Astrocyte of the hippocampus (primary cell): ENCODE measurements at regions not wholly inside any gene's neighbourhood (a gene's known extent, or its start where the extent isn't known, plus 50 kb on each side); places are given as distances from the start of the nearest gene placed in this dataset.

Source experiments
- DNase-seq: peaks from one replicate; pipeline ENCODE4 v3.0.0; 2011; ENCODE audit warnings: low read depth, low spot score

DNA sequence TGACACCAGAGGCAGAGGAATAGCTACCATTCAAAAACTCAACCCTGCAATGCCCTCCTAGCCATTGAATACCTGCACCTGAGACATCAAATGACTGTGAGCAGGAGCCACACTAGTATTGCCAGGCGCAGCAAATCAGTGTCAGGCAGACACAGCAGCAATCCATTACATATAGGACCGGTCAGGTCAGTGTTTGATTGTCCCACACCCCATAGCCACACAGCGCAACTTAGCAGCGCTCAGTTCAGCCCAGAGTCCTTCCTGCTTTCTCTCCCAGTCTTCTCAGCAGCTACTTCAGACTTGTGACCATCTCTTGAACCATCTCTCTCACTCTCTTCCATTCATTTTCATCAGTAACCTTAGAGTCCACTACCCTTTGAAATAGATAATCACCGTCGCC is 181.6 kb upstream of the GPR12 start:
- DNase-seq, result no peak

DNA sequence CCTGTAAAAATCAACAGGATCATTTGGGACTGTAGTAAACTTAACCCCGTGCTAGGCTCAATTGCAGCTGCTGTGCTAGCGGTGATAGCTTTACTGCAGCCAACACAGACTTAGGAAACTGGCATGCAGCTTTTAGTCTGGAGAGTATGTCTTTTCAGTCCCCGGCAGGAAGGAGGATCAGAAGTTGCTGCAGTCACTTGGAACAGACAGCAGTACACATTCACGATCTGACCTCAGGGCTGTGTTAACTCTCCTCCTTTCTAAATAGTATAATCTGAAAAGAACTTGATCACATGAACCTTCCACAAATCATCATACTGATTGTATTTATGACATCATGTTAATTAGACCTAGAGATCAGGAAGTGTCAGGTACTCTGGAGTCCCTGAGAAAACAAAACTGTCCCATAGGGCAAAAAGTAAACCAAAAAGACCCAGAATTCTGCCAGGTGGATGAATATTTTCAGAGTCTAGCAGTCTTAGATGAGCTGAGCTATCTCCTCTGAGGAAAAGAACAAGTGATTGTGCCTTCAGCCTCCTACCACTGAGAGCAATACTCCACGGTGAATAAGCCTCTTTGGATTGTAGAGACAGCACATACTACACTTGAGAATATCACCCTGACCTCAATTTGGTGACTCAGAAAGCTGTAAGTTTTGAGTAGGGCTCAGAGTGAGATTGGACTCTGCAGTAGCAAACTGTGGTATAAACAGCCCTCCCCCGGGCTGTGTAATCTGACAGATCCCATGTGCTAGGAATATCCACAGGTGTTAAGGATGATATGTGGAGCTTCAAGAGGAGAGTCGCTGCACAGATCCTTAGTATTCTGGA is 181.0 kb upstream of the GPR12 start:
- DNase-seq, result peak; percentile 46

DNA sequence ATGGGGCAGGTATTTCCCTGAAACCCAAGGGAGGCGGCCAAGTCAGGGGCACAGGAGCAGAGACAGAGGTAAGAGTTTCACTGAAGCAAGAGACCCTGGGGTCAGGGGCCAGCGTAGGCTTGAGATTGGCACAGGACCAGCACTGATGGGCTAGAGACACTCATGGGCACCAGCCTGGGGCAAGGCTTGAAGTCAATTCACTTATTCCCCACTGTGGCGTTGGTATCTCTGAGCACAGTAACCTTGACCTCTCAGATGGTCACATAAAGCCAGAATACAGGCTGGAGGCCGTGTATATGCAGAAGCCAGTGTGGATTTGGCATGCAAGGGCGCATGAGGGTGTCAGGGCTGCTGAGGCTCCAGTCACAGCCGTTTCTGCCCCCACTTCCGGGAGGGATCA is 173.5 kb upstream of the GPR12 start:
- no peak for DNase-seq

DNA sequence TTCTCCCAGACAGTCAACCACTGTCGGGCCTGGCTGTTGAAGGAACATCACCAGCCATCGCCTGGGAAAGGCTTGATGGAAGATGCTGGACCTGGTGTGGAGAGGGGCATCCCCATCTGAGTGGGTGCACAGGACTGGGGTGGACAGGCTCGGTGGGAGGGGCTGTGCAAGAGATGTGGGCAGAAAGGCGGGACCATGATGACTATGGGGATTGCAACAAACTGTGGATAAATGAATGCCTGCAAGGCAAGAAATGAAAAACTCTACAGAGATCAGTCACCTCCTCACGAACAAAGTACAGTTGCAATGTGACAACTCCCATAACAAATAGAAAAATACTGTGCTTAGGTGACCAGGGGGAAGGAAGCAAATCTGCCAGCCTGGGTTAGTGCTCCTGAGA is 171.9 kb upstream of the GPR12 start:
- no peak for DNase-seq

DNA sequence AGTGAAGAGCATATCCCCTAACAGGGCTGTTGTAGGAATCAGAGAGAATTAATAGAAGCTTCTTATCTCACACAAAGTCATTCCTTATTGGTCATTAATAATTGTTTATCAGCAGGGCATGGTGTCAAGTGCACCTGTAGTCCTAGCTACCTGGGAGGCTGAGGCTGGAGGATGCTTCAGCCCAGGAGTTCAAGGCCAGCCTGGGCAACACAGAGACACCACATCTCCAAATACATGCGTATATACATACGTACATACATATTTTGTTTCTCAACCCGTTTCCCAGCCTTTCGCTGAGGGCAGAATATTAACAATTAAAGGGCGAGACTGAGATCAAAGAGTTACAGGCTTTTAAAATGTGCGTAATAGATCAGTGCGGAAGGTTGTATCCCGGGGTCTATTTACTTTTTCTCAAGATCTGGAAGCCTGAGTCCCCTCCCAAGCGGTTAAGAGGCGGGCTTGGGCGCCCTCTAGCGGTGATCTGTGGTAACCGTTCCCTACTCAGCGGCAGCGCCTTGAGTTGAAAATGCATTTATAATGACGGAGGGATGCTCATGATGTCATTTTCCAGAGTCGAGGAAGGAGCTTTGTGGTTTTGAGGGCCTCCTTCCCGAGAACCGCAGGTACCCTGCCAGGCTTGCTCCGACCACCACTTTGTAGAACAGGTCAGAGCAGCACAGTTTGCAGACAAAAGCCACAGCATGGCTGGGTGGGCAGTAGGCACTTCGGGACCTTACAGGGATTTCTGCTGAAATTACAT is 169.6 kb upstream of the GPR12 start:
- peak; percentile 87 for DNase-seq

DNA sequence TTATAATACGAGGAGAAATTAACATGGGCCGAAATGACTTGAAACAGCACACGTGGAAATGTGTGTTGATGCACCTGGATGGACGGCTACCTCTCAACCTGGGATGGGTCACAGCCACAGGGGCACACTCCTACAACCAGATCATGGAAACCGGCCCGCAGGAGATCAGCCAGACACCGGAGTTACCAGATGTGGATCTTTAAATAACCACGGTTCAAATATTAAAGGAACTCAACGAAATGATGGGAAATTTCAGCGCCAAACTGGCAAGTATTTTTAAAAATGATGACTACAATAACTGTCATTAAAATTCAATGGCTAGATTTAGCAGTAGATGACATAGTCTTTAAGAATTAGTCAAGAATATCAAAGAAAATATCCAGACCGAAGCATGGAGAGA is 166.9 kb upstream of the GPR12 start:
- DNase-seq, result no peak

DNA sequence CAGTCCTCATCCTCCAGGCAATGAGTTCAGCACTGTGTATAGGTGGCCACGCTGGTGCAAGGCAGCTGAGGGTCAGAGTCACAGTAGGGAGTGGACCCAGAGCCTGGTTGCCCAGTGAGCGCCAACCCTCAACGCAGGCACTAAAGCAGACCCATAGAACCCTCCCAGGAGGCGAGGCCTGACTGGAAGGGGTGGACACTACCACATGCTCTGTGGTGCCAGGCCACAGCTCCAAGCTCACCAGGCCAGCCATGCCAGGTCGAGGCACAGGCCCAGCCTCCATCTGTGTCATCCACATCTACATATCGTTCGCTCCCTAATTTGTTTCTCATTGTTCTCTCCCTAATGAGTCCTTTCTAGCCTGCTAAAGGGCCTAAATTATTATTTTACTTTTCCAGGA is 165.8 kb upstream of the GPR12 start:
- no peak for DNase-seq

DNA sequence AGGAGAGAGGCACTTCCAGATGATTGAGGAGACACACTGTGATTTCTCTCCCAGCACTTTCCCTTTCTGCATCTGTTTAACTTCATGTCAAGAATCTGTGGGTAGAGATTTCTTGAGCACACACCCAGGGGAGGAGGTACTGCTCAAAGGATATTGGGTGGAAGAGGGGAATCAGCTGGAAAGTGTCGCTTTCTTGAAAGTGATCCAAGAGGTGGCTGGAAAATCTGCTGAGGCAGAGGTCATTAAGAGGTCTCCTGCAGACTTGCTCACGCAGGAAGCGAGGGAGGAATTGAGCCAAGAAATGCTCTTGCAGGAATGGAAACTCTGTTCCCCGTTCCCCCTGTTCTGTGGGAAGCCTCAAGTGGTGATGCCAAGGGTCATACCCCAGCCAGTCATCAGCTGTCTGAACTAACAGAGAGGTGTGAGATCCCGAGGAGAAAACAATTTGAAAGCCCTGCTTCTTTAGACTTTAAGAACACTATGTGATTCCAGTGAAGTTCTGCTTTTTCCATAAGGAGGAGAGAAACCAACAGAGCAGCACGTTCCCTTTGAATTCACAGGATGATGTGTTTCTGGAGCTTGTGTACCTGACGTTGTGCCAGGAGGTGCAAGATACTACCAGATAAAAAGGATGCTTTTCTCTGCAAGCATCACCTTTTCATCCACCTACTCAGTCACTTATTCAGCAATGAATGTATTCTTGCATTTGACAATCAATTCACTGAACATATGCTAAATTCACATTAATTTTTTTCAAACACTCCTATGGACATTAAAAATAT is 163.4 kb upstream of the GPR12 start:
- DNase-seq, result peak; percentile 69

DNA sequence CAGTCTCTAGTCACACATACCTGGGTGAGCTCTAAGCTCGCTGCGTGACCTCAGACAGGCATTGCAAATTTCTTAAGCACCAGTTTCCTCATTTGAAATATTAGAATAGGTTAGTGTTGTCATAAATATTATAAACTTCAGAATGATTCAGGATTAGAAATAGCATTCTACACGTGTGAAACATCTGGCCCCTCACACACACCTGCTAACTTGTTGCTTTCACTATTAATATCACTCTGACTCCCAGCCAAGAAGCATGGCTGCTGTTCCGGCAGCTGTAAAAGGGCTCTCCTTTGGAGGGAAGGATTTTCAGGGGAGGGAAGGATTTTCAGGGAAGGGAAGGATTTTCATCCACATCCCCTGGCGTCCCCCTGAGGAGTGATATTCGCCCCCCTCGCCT is 161.3 kb upstream of the GPR12 start:
- no peak for DNase-seq

DNA sequence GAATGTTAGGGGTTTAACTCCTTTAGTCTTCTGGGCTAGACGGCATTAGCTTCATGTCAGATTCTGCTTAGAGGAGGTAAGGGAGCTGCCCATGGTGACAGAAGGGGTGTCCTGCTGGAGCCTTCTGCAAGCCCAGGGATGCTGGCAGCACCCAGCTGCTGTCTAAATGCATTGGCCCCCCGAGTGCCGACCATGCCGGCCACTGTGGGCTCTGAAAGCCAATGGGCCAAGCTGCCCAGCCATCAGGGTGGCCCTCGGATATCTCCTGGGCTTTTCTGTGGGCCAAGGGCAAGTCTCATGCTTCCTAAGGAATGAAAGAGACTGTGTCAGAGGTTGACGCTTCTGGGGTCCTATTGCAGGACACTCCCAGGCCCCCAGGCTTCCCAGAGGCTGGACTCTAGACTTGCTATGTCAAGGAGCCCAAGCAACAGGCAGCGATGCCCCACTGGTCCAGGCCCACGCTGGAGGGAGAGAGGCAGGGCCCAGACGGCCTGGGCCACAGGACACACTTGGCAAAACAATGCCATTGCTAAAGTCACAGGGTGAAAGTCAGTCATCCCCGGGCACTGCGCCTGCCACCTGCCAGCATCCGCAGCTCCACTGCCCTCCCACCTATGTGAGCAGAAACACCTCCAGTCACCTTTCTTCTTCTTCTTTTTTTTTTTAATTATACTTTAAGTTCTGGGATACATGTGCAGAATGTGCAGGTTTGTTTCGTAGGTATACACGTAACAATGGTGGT is 160.2 kb upstream of the GPR12 start:
- no peak for DNase-seq

DNA sequence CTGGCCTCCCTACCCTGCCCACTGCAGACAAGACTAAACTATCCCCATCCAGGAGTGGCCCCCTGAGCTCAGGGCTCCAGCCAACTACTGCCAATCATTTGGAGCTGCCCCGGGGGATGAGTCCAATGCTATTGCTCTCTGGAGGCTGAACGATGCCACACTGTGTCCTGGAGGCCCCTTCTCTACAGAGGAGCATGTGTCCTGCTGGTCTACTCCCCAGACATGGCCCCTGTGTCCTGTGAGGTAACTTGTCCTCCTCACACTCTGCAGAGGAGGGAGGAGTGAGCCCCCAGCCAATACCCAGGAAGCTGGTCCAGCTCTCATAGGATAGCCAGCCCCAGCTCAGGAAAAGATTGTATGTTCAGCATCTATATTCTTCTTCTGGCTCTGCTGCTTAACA is 159.1 kb upstream of the GPR12 start:
- no peak for DNase-seq

DNA sequence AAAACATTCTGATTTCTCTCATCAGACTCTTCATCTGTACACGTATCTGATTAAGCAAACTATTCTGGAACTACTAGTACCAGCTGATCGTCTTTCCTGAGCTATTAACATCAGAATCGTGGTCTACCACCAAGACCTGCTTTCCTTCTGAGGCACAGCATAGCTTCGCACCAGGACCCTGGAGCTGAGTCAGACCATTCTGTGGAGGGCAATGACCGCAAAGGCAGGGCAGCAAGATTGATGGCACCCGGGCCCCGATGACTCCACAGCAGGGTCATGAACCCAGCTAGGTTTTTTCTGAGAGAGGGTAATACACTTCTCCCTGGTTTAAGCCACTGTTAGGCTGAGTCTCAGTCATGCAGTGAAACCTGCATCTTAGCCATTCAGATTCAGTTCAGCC is 158.7 kb upstream of the GPR12 start:
- peak; percentile 65 for DNase-seq

DNA sequence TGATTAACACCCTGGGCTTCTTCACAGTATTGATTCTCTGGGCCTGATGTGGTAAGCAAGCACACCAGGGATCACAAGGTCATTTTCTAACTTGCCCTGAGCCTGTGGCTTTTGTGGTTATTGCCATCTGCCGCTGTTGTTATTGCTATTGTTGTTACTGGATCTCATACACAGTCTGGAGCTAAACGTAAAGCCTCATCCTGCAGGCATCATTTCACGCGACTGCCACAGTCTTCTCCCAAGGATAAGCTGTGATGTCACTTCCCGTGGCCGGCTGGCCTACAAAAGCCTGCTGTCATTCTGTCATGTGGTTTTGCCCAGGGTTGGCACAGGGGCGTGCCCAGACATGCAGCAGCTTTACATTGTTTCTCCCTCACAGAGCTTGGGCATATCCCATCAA is 154.0 kb upstream of the GPR12 start:
- peak; percentile 43 for DNase-seq

DNA sequence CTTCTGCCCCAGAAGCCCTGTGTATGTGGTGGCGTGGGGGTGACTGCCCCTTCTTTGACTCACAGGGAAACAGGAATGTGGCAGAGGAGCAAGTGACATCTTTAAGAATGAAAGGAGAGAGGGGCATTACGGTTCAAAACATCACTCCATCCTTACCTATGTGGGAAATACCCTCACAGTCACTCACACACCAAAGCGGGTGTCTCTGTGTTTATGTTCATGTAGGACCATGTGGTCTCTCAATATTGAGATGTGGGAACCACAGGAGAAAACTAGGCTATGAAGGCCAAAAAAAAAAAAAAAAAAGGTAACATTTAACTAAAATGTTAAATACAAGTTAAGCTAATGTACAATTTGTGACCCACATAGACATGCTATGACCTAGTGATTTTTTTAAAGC is 153.6 kb upstream of the GPR12 start:
- DNase-seq, result no peak

DNA sequence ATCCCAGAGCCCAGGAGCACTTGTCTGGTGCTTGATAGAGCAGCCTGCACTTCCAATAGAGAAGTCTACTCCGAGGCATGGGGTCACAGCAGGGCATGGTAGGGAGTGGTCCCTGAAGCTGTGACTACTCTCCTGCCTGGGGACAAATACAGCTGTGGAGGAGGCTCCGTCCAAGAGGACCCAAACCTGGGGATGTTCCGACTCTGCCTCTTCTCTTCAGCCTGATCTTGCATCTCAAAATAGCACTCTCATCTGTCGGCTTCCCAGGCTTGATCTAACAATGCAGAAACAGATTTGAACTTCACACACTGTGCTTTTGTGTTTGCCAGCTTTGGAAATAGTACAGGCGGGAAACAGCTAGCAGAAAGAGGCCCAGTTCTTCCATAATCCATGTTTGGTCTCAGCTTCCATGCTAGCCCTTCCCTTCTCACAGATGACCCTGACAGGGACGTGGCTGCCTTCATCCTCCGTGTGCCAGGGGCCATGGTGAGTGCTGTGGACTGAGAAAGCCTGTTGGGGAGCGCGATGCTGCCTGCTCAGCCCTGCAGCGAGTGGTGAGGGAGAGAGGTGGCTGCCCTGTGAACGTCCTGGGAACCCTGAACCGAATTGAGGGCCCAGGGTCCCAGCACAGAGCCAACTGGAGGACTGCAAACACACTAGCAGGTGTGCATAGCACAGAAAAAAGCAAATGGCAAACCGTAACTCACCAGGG is 150.3 kb upstream of the GPR12 start:
- no peak for DNase-seq

DNA sequence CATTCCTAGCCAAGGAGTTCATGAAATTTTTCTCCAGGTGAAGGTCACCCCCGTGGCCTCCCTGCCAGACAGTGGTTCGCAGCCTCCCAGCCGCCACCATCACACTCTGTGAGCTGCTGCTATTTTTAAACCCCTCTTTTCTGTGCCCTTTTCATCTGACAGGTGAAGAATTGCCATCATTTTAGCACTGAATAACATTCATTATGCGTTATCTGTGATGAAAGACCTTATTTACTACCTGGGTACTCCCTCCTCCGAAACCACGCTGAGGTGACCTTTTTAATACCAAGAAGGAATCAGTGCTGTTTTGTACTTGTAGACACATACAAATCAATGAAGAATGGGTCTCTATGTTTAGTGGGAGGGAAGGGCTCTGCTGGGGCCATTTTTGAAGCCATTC is 148.9 kb upstream of the GPR12 start:
- DNase-seq, result no peak

DNA sequence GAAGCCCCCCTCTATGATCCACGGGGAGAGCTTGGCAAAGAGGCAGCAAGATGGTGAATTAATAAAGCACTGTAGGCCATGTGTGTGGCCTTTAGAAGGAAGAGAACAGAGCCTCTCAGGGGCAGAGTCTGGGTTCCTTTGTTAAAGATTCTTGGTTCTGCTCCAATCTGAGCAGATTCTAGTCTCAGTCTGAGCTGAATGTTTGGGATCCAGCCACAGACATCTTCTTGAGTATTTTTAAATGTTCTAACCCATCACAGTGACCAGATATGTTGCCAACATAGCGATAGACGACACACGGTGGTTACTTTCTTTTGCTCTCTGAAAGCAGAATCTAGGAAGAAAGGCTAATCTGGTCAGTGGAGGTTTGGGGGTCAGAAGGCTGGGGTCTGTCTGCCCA is 147.5 kb upstream of the GPR12 start:
- no peak for DNase-seq

DNA sequence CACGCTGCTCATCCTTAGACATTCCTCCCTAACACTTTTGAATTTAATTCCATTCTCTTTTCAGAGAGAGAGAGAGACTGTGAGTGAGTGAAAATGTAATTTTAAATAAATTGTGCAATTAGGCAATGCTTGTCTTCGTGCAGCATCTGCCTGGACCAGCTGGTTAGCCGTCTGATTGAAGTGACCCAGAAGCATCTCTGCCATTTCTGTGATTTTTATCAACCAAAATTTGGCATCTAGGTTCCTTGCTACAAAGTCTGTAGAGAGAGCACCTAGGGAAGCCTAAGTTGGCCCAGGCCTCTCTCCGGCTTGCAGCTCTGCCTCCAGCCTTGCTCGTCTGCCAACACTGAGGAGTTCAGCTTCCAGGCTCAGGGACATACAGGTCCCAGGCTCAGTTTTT is 138.6 kb upstream of the GPR12 start:
- no peak for DNase-seq

DNA sequence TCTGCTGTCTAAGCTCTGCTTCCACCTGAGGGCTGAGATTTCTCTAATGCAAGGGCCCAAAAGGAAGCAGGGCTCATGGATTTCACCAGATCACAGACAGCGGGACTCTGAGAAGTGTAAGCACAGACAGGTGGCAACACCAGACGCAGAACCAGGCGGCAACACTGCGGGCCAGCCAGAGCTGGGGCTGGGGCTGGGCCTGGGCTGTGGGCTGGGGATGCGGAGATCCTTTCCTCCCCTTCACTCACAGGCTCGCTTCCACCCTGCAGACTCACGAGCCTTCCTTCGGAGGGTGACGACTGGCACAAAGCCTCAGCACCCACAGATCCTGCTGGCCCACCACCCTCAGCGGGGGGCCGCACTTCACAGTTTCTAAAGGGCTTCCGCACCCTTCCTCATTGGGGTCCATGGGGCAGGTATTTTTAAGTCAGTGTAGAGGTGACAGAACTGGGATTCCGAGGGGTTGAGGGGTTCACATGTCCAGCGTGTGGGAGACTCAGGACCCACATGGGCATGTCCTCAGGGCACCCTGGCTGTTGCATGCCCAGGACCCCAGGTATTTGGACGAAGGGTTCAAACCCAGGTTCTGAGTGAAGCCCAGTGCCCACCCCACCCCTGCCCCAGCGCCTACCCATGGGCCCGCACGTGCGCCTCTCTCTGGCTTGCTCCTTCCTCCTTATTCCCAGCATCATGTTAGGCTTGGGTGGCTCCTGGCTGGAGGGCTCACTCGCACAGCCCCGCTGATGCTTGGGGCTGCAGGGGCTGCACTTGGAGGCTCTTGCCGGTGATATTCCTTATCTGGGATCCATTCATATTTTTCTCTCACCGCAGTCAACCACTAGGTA is 137.3 kb upstream of the GPR12 start:
- DNase-seq, result no peak

DNA sequence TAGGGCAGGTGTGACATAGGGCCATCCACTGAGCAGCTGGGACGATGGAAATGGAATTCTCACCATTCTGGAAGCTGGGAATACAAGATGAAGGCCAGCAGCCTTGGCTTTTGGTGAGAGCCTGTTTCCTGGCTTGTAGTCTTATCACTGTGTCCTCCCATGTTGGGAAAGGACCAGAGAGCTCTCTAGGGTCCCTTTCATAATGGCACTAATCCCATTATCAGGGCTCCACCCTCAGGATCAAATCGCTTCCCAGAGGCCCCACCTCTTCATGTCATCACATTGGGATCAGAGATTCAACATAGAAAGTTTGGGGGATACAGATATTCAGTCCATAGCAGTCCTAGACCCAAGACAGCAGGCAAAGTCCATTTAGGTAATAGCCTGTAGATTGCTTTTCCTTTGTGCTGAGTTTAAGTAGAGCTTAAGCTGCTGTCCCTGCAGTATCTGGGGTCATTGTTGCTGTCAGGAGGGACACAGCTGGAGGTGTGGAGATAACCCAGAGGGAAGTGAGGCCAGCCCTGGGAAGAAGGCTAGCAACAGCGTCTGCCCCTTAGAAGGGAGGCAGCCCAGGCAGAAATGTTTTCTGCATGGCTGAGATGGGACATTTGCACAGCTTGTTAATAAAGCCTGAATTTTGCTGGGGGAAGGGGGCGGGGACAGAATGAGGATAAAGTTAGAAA is 136.5 kb upstream of the GPR12 start:
- no peak for DNase-seq
